GM21723 (cell line): ENCODE measurements at regions not wholly inside any gene's neighbourhood (a gene's known extent, or its start where the extent isn't known, plus 50 kb on each side); places are given as distances from the start of the nearest gene placed in this dataset.

ENCODE experiments used
- ATAC-seq: cut with Tn5 transposase; IDR thresholded peaks from one replicate; pipeline ENCODE4 v1.9.1; 2021; ENCODE audit warnings: mild to moderate bottlenecking, moderate library complexity; ENCODE audit not compliant: unreplicated experiment

DNA sequence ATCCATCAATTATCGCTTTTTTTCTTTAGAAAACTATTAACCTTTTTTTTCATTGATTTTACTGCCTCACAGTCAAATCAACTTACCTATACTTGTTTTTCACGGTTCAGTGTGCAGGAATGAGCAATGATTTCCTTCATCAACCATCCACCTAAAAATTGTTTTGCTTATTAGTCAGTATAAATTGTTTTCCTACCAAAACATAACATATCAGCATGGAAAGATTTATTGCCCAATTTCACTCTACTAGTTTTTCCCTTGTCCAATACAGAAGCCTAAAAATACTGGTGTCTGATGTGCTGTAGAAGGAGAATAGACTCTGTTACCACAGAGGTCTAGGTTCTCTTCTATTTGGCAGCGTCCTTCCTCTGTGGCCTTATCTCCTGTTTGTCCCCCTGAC lies 558.2 kb upstream of the CITED2 start:
- ATAC-seq = no peak

DNA sequence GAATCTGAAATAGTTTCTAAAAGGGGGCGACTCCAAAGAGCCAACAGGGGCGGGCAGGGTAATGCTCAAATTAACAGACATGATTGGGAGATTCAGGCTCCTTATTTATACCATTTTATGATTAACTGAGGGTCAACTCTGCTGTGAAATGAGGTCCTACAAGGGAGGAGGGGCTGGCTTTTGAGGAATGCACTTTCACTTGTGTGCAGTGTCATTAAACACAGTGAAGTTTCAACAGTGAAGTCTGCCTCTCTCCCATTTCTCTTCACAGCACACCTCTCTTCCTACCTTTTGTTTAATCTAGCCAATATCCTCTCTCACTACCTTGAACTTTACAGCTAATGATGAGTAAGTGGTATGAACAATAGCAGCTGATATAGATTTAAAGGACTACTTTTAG lies 557.3 kb upstream of the CITED2 start:
- ATAC-seq = no peak

DNA sequence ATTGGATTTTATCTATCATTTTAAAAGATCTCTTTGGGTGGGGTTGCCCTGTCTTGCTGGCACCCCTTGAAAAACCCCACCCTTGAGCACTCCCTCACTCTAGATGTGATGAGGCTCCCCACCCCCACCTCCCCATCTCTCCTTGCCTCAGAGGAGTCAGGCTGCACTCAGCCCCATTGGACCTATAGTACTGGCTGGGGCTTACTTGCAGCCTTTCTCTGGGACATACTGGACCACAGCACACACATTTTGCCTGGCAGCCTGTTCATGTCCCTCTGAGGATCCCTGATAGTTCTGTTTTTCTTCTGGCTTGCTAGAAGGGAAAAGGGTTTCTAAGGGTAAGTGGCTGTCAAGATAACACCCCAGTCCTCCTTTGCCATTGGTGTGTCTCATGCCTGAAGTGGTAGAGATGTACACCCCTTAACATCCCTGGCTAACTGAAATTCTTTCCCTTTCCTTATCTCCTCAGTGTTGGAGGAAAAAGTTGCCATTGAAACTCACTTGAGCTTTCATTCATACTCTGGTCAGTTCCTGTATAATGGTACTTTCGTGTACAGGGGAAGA lies 553.4 kb upstream of the CITED2 start:
- ATAC-seq = no peak

DNA sequence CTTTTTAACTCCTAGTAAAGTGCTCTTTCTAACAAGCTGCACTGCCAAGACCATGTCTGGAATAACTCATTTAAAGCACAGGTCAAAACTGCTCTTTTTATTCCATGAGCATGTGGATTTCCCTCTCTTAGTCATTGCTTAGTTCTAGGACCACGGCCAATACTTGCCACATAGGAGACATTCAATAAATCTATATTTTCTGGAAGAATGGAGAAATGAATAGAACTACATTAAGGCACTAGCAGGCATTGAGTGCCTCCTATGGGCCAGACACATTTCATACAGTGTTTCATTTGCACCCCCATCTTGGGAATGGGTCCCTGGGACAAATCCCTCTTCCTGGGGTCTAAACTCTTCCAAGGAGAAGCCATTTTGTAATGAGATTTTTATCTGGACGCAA lies 552.8 kb upstream of the CITED2 start:
- no peak for ATAC-seq

DNA sequence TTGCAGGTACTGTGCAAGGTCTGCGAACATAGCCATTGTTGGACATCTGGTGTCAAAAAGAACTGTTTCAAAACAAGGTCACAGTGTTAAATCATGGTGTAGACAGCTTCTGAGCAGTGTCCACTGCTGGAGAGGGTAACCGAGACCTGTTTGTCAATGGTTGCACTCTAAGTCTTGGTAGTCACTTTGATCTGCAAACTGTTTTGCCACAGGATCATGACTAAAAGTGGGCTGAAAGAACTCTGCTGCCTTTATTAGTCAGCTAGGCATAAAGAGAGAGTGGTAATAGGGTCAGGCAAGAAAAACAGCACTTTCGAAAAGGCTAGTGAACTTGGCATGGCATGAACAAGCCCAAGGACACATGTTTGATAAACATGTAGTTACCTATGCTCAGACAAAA lies 552.3 kb upstream of the CITED2 start:
- no peak for ATAC-seq

DNA sequence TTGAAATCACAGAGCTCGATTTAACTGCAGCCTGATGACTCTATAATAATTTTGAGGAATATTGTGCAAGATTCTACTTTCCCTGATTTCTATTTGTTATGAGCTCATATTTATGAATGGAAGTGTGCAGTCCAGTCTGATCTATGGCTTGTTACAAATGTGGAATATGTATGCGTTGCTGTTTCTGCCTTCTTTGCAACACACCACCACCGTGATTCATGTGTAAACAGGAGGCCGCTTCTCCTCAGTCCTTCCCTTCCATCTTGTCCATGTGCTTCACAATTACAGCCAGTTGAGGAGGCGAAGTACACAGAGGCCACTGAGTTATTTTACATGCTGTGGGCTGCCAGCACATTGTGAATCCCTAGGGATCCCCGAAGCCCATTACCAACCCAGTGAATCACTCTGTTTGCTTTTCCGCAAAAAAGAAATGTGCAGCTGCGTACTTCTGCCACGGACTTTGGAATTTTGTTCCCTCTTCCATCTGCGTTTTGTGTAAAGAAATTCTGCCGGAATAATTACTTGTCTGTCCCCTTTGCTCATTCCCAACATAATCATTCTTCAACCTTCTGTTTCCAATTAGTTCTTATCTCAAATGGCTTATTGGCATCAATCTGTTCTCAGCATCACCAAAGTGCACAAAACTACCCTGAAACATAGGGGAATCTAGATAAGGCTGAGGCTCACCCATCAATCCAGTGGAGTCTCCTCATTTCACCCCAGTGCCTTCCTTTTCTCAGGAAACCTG lies 551.6 kb upstream of the CITED2 start:
- ATAC-seq = no peak

DNA sequence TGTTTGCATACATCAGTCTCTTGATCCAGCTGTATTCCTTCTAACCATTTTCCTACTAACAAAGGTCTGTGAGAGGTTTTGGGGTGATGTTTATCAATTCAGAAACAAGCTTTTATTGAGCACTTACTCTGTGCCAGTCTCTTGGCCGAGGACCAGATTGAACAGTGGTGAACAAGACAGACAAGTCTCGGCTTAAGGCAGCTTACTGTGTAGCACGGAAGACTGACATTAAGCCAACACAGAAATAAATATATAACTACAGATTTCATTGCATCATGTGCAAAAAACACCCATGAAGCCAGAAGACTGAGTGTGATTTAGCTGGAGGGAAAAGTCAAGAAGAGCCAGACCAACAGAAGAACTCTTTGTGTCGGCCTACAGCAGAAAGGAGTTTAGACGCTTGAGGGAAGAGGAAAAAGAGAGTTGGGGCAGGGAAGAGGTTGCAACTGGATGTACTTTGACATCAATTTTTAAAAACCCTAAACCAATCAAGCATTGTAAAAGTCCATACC lies 549.6 kb upstream of the CITED2 start:
- ATAC-seq = no peak

DNA sequence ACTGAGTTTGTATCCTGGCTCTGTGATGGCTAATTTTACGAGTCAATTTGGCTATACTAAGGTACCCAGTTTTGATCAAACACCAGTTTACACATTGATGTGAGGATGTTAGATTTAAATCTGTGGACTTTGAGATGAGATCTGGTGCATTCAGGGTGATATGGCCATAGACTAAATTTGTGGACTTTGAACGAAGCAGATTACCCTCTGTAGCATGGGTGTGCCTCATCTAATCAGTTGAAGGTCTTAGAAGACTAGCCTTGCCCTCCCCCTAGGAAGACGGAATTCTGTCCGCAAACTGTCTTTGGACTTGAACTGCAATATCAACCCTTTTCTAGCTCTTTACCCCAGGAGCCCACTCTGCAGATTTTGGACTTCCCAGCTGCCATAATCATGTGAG lies 547.8 kb upstream of the CITED2 start:
- ATAC-seq = no peak

DNA sequence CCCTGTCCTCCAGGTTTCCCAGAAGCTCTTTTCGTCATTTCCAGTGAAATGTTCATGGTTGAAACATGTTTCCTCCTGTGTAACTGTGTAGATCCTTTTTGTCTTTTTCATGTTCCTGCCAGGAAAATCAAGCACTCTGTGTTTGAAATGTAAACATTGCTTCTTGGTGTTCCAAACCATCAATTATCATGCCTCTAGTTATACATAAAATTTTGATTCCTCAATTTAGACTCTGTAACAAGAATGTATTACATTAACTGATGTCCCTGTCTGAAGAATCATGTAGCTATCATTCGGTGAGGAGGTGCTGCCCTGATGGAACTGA lies 546.3 kb upstream of the CITED2 start:
- ATAC-seq = no peak

DNA sequence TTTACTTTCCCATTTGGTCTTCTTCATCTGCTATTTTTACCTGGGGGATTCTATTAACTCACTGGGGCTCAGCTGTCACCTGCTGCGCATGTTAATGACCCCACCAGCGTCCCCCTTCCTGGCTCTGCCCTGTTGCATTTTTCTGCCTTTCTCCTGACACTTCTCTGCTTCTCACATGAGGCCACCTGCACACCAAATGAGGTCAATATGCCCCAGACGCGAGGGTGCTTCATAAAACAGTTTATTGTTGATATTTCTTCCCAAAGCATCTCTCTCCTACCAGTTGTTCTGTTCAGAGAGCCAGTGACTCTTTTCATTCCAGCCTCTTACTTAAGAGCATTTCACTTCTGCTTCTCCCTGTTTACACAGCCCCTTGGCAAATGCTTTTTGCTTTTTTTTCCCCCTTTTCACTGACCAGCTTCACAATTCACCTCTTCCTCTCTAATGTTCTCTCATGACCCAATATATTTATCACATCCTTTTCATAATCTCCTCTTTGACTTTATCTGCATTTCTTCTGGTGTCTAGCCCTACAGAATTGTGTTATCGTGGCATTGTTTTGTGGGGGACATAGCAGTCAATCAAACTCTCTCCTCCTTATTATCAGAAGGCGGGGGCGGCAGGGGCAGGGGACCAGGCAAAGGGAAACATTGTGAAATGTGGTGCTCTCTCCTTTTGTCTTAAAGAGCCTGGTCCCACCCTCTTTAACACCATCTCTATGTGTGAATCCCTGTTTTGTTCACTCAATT lies 545.8 kb upstream of the CITED2 start:
- ATAC-seq = no peak

DNA sequence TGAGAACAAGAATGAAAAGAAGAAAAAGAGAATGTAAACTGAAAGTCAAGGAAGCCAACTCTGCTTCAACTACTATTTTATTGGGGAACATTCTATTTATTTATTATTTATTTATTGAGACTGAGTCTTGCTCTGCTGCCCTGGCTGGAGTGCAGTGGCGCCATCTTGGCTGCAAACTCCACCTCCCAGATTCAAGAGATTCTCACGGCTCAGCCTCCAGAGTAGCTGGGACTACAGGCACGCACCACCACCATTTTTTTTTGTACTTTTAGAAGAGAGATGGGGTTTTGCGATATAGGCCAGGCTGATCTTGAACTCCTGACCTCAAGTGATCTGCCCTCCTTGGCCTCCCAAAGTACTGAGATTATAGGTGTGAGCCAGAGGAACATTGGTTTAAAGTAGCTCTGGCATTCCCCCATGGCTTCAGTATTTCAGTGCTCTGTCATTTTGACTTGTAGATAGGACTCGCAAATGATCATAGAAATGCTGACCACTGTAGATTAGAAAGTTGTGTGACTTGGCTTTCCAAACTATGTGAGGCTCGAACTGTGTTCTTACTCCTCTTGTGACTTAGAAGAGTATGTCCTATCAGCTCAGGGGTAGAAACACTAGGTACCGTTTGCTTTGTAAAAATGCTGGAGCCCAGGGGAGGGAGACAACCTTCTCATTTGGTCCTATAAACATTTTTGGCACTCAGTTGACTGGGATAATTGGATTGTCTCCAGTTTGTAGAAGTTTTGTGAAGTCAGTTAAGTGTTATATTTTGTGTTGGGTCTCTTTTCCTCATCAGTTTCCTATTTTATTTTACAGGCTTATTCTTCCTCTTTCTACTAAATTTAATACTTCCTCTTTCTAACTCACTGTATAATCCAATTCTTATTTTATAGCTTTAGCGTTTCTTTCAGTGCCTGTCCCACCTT lies 544.9 kb upstream of the CITED2 start:
- ATAC-seq = no peak

DNA sequence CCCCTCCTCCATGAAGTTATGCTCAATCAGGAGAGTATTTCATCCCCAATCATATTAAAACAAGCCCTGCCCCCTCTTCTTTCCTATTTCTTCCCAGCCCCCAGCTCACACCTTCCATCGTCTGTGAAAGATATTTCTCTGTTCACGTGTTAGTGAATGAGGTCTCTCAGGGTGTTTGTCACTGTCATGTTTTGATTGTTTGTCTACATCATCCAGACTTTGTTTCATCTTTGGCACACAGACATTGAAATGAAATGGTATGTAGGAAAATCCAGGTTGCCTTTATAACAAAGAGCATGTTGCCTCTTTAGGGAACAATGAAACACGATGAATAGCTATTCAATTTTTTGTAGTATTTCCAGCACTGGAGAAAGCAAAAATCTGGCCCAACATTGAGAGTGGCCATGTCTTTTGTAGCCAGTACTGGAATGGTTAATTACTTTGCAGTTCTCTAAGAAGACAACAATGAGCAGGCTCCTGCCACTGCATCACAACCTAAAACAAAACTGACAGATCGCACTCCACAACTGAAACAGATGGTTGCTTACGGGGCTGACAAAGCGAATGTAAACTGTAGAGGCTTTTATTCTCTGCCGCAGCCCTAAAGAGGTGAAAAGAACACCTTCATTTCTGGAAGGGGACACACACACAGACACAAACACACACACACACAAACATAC lies 543.6 kb upstream of the CITED2 start:
- no peak for ATAC-seq

DNA sequence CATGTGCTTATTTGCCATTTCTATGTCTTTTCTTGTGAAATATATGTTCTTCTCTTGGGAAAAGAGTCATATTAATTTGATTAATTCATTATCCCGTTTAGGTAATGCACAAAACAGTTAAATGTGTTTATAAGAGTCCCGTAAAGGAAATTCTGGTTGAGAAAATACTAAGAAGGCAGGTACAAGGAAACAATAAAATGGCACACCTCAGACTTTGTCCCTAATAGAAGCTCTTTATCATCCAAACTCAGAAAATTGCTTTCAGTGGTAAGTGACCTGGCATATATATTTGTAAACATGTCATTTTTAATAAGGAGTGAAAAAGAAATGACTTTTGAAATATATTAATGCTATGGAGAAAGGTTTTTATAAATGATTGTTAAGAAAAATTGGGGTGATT lies 540.5 kb upstream of the CITED2 start:
- no peak for ATAC-seq

DNA sequence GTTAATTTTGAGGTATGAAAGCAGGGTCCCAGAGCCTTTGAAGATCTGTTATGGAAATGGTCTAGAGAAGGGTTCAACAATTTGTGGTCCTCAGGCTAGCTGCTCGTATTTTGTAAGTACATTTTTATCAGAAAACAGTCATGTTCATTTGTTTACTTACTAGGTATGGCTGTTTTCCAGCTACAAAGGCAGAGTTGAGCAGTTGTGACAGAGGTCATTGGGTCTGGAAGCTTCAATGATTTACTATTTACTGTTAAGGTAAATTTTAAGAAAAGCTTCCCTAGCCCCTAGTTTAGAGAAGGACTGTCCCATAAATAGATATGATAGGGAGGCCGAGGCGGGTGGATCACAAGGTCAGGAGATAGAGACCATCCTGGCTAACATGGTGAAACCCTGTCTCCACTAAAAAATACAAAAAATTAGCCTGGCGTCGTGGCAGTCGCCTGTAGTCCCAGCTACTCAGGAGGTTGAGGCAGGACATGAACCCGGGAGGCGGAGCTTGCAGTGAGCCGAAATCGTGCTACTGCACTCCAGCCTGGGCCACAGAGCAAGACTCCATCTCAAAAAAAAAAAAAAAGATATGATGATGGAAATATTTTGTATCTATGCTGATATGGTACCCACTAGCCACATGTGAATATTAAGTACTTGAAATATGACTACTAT lies 538.4 kb upstream of the CITED2 start:
- ATAC-seq = no peak

DNA sequence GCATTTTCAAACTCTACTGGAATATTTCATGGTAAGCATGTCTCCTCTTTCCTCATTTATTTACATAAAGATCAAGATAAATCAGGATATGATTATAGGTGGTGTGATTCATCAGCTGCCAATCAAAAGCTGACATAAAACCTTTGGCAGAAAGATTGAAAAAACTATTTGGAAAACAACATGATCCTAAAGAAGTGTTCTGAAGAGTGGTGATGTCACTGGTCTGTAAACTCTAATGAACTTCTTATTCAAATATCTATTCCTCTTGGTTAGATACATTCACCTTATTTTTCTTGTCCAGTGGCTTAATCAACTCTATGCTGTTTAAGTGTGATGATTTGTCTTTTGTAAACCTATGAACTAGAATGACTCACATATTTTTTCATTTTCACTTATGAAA lies 535.5 kb upstream of the CITED2 start:
- no peak for ATAC-seq

DNA sequence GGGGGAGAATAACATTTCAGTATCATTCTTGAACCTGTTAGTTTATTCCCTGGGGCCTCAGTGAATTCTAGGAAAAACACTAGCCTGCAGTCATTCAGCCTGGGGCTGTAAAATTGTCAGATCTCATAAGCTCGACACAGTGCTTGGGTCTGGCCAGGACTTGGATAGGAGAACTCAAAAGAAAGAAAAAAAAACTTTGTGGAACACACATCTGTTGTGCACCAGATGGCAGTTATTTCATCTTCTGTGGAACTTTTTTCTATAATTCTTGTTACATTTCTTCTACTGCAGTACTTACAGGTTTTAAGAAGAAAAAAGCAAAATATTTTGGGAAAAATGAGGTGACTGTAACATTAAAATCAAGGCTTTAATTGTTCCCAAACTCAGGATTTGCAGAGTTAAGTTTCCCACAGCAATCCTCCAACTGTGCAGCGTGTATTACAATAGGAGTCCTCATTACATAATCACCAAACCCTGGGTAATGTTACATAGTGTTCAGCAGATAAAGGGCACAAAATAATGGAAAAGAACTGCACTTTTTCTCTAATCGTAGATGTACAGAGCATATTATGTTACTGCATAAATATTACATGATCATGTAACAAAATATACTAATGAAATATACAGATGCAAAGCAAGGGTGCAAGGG lies 531.1 kb upstream of the CITED2 start:
- no peak for ATAC-seq

DNA sequence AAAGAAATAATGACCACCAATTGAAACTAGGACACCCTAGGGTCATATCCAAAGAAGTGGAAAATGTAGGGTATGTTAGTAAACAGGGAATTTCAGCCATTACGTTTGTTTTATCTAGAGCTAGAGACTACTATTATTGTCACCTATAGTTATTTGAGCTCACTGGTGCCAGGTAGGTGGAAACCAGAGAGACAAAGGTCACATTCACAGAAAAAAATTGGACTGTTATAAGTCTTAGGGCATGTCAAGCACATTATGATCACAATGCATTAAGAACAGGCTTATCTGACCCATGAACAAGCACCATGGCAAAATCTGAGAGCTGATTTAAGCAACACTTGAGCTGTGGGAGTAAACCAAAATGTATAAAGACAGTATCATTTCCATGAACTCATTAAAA lies 530.1 kb upstream of the CITED2 start:
- ATAC-seq = no peak

DNA sequence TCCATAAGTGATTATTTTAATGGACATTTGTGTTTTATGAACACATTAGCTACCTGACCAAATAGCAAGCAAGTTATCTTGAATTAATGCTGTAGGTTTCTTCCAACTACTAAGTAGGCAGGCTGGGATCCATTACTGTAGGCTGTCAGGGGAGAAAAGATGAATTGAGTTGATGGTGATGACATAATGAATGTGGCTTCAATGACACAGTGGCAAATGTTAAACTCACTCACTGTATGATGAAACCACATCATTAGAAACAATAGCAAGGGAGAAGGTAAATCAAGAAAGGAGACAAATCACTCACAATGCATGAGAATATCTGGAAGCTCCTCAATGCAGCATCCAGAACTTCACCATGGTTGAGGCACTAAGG lies 529.7 kb upstream of the CITED2 start:
- no peak for ATAC-seq

DNA sequence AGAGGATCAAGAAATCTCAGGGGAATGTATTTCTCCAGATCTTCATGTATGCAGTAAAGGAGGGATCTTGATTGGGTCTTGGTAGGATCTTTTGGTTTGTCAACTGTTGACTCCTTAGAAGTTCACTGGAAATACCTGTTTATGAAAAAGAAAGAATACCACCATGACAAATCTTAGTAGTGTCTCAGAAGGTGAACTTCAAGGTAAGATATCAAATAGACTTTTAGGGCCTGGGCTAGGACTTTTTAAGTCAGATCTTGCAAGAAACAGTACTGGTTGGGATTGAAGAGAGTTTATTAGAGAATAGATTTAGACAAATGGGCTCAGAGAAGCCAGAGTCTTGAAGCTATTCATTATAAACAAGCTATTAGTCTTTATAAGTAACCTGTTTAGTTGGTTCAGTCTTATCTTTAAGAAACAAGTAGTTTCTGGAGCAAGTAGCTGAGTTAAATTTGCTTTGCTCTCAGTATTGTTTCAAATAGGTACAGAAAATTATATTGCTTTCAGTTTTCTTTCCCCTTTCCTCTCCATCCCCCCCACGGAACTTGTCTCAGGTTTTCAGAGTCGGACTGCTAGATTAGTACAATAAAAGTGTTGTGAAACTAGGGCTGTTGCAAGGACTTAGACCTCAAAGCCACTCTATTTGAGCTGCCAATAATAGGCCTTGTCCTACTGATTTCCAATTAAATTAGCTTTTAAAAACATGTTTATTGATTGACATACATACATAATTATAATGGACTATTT lies 529.1 kb upstream of the CITED2 start:
- peak; percentile 99 for ATAC-seq
